SK-N-SH (cell line): ENCODE measurements at regions not wholly inside any gene's neighbourhood (a gene's known extent, or its start where the extent isn't known, plus 50 kb on each side); places are given as distances from the start of the nearest gene placed in this dataset.

Experiments
- CTCF ChIA-PET: fragments of 300-600, 350-600 bp; formaldehyde crosslinking; extraction: SDS; loops from one replicate; lab custom pipeline; 2021; lab: Yijun Ruan, JAX
- POLR2A ChIA-PET: fragments of 350-600 bp; sonication (Branson Sonifier 250); formaldehyde crosslinking; extraction: SDS; loops from one replicate; lab custom pipeline; 2020; ENCODE audit warnings: antibody characterized with exemption, inconsistent platforms; lab: Yijun Ruan, JAX
- DNase-seq: peaks from one replicate; pipeline ENCODE4 v3.0.0; 2012
- H2AFZ ChIP-seq: fragments of 200-600 bp; sonication (generic); 2 replicates; pipeline ENCODE4 v1.8.1; 2016; ENCODE audit warnings: antibody characterized with exemption, mild to moderate bottlenecking, low read depth
- H3F3A ChIP-seq: fragments of 200-600 bp; sonication (generic); replicated peaks from 2 replicates; pipeline ENCODE3; 2016; ENCODE audit warnings: antibody characterized with exemption, mild to moderate bottlenecking; ENCODE audit not compliant: insufficient read depth
- H3K27ac ChIP-seq, 2 experiments: fragments of 200-500 bp in 1 of 2; fragments of 200-600 bp in 1 of 2; sonication (Bioruptor generic) in 1 of 2; sonication (generic), shearing (Covaris generic) in 1 of 2; 2 replicates each; pipeline versions ENCODE4 v1.5.1 to v1.6.1; 2014 to 2016; ENCODE audit warnings: low read depth in 2 of 2, inconsistent platforms in 1 of 2, low read length in 1 of 2, mild to moderate bottlenecking in 1 of 2, mixed read lengths in 1 of 2
- H3K27me3 ChIP-seq: fragments of 200-600 bp; sonication (generic), shearing (Covaris generic); 2 replicates; pipeline ENCODE4 v1.6.1; 2016; ENCODE audit warnings: mixed run types; ENCODE audit not compliant: insufficient read depth
- H3K36me3 ChIP-seq, 2 experiments: fragments of 200-500 bp in 1 of 2; fragments of 200-600 bp in 1 of 2; sonication (Bioruptor generic) in 1 of 2; sonication (generic) in 1 of 2; replicated peaks in 1 of 2; 2 replicates each; pipeline versions ENCODE3 to v1.5.1; 2014 to 2016; ENCODE audit warnings: low read length in 1 of 2, mild to moderate bottlenecking in 1 of 2; ENCODE audit not compliant: insufficient read depth in 2 of 2, control insufficient read depth in 1 of 2
- H3K4me1 ChIP-seq, 2 experiments: fragments of 200-500 bp in 1 of 2; fragments of 200-600 bp in 1 of 2; sonication (Bioruptor generic) in 1 of 2; sonication (generic), shearing (Covaris generic) in 1 of 2; 2 replicates each; pipeline versions ENCODE4 v1.5.1 to v1.6.1; 2014 to 2016; ENCODE audit warnings: low read depth in 1 of 2, low read length in 1 of 2, mixed run types in 1 of 2; ENCODE audit not compliant: insufficient read depth in 2 of 2, control insufficient read depth in 1 of 2
- H3K4me2 ChIP-seq: fragments of 200-600 bp; sonication (generic), shearing (Covaris generic); 2 replicates; pipeline ENCODE4 v1.6.1; 2017; ENCODE audit warnings: mixed run types
- H3K4me3 ChIP-seq, 2 experiments: fragments of 200-500 bp in 1 of 2; fragments of 200-600 bp in 1 of 2; sonication (Bioruptor generic) in 1 of 2; sonication (generic), shearing (Covaris generic) in 1 of 2; 2 replicates each; pipeline versions ENCODE4 v1.5.1 to v1.8.1; 2014 to 2016; ENCODE audit warnings: low read depth in 2 of 2, inconsistent platforms in 1 of 2, low read length in 1 of 2, mild to moderate bottlenecking in 1 of 2, mixed read lengths in 1 of 2, moderate library complexity in 1 of 2
- H3K79me2 ChIP-seq: fragments of 200-600 bp; sonication (generic); 2 replicates; pipeline ENCODE4 v1.8.1; 2017; ENCODE audit warnings: mild to moderate bottlenecking; ENCODE audit not compliant: insufficient read depth
- H3K9ac ChIP-seq: fragments of 200-600 bp; sonication (generic); 2 replicates; pipeline ENCODE4 v1.6.1; 2017; ENCODE audit warnings: mixed run types
- H3K9me2 ChIP-seq: fragments of 200-600 bp; sonication (generic); 2 replicates; pipeline ENCODE4 v1.6.1; 2017; ENCODE audit warnings: mixed run types
- H3K9me3 ChIP-seq: fragments of 200-600 bp; sonication (generic); 2 replicates; pipeline ENCODE4 v1.6.1; 2017; ENCODE audit warnings: mixed run types, mild to moderate bottlenecking, moderate library complexity
- H4K20me1 ChIP-seq: fragments of 200-600 bp; sonication (generic); 2 replicates; pipeline ENCODE4 v1.6.1; 2017; ENCODE audit warnings: mild to moderate bottlenecking, mixed run types; ENCODE audit not compliant: insufficient read depth
- CHD2 ChIP-seq: fragments of 150-350 bp; IDR thresholded peaks from 2 replicates; pipeline ENCODE4 v1.6.1; 2018; ENCODE audit warnings: low read length; ENCODE audit not compliant: partially characterized antibody
- ELF1 ChIP-seq: IDR thresholded peaks from 2 replicates; pipeline ENCODE4 v1.4.0; 2012
- EP300 ChIP-seq, 2 experiments: IDR thresholded peaks; 2 replicates each; pipeline versions ENCODE4 v1.4.0 to v1.6.1; 2012; ENCODE audit warnings: borderline replicate concordance in 1 of 2, low read depth in 1 of 2, low read length in 1 of 2
- FOSL2 ChIP-seq: IDR thresholded peaks from 2 replicates; pipeline ENCODE4 v1.4.0; 2012; ENCODE audit warnings: low read depth, mild to moderate bottlenecking, moderate library complexity, borderline replicate concordance
- GATA2 ChIP-seq: sonication (generic); formaldehyde crosslinking; IDR thresholded peaks from 2 replicates; pipeline ENCODE4 v1.5.0; 2020; ENCODE audit warnings: mild to moderate bottlenecking, missing genetic modification reagents
- MEF2A ChIP-seq: IDR thresholded peaks from 2 replicates; pipeline ENCODE4 v1.4.0; 2012; ENCODE audit warnings: low read depth, borderline replicate concordance
- MXI1 ChIP-seq: IDR thresholded peaks from 2 replicates; pipeline ENCODE4 v1.6.1; 2012; ENCODE audit warnings: mild to moderate bottlenecking, low read depth, low read length, improper control_type of control experiment
- RAD21 ChIP-seq: IDR thresholded peaks from 2 replicates; pipeline ENCODE4 v1.6.1; 2012; ENCODE audit warnings: mild to moderate bottlenecking, low read length
- RCOR1 ChIP-seq: fragments of 150-350 bp; IDR thresholded peaks from 2 replicates; pipeline ENCODE4 v1.6.1; 2017; ENCODE audit warnings: antibody characterized with exemption, low read length
- RFX5 ChIP-seq: IDR thresholded peaks from 2 replicates; pipeline ENCODE4 v1.6.1; 2012; ENCODE audit warnings: mild to moderate bottlenecking, improper control_type of control experiment, low read length
- SIN3A ChIP-seq: IDR thresholded peaks from 2 replicates; pipeline ENCODE4 v1.6.1; 2012; ENCODE audit warnings: low read depth, mild to moderate bottlenecking, low read length, moderate library complexity, borderline replicate concordance
- TCF12 ChIP-seq: IDR thresholded peaks from 2 replicates; pipeline ENCODE4 v1.4.0; 2012
- TEAD4 ChIP-seq: IDR thresholded peaks from 2 replicates; pipeline ENCODE4 v1.4.0; 2012; ENCODE audit warnings: mild to moderate bottlenecking, borderline replicate concordance; ENCODE audit not compliant: insufficient read depth
- WGBS: methylation state at CpG from one replicate; pipeline ENCODE4 v1.1.6; 2017; ENCODE audit warnings: low lambda C conversion rate; 5-methylcytosine and 5-hydroxymethylcytosine counted together
- TF ChIP-seq, protein P1 (sequence below): IDR thresholded peaks from 2 replicates; pipeline ENCODE4 v1.4.0; 2012; ENCODE audit warnings: low read depth
- TF ChIP-seq, protein P2 (sequence below): IDR thresholded peaks from 2 replicates; pipeline ENCODE4 v1.4.0; 2012; ENCODE audit warnings: low read depth, borderline replicate concordance
- TF ChIP-seq, protein P3 (sequence below): fragments of 150-350 bp; IDR thresholded peaks from 2 replicates; pipeline ENCODE4 v1.6.1; 2016; ENCODE audit warnings: mild to moderate bottlenecking, low read depth, low read length

- Histone ChIP-seq H3K4me2 (no peak overlapping the region), H2AFZ (no peak overlapping the region), H3K9me2 (no peaks in the 10 kb centered on the region), H3K9me3 (no peaks in the 10 kb centered on the region), H3K27me3 (no peaks in the 10 kb centered on the region), H3K4me3 (no peak overlapping the region), H3K36me3 (no peaks in the 10 kb centered on the region), H3K4me1 (no peaks in the 10 kb centered on the region), H3F3A (no peaks in the 10 kb centered on the region), H4K20me1 (no peaks in the 10 kb centered on the region), H3K27ac (no peak overlapping the region)
- ChIA-PET CTCF (interaction anchor here (1.0 kb wide), 1 partner anchor 19 kb away, joined by 3 read pairs; no protein-coding TSS in a partner anchor), POLR2A (no interaction called here)
- 13% methylated on average over 5 of the region's 5 CpGs for WGBS
- DNase-seq, result no peak
- TF ChIP-seq SIN3A, result no peak
- TF ChIP-seq, protein P1, sequence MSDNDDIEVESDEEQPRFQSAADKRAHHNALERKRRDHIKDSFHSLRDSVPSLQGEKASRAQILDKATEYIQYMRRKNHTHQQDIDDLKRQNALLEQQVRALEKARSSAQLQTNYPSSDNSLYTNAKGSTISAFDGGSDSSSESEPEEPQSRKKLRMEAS, result no peak
- TF ChIP-seq FOSL2, result no peak
- TF ChIP-seq MEF2A, result no peak
- TF ChIP-seq EP300 (IDR thresholded peaks at IDR 0.05; ENCODE audit: borderline replicate concordance in 1 of 2, low read depth in 1 of 2, low read length in 1 of 2), result no peak
- no peak for TF ChIP-seq RAD21
- TF ChIP-seq MXI1, result no peak
- TF ChIP-seq RCOR1, result no peak
- TF ChIP-seq TCF12, result no peak
- TF ChIP-seq, protein P2, sequence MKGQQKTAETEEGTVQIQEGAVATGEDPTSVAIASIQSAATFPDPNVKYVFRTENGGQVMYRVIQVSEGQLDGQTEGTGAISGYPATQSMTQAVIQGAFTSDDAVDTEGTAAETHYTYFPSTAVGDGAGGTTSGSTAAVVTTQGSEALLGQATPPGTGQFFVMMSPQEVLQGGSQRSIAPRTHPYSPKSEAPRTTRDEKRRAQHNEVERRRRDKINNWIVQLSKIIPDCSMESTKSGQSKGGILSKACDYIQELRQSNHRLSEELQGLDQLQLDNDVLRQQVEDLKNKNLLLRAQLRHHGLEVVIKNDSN, result no peak
- TF ChIP-seq TEAD4, result no peak
- TF ChIP-seq GATA2 (CRISPR knock-in tag), result no peak
- TF ChIP-seq CHD2, result no peak
- no peak for TF ChIP-seq ELF1
- TF ChIP-seq RFX5, result no peak
- TF ChIP-seq, protein P3, sequence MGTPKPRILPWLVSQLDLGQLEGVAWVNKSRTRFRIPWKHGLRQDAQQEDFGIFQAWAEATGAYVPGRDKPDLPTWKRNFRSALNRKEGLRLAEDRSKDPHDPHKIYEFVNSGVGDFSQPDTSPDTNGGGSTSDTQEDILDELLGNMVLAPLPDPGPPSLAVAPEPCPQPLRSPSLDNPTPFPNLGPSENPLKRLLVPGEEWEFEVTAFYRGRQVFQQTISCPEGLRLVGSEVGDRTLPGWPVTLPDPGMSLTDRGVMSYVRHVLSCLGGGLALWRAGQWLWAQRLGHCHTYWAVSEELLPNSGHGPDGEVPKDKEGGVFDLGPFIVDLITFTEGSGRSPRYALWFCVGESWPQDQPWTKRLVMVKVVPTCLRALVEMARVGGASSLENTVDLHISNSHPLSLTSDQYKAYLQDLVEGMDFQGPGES, result no peak
- TF ChIP-seq, all 33 proteins: peak for 0
- Histone ChIP-seq H3K9ac (no peak overlapping the region), H3K79me2 (no peaks in the 10 kb centered on the region)
Observed at GRCh38 chr10:90179696-90180407, 478.5 kb downstream of the KIF20B start.
